ENCODE measurements at regions not wholly inside any gene's neighbourhood (a gene's known extent, or its start where the extent isn't known, plus 50 kb on each side); places are given as distances from the start of the nearest gene placed in this dataset.

DNA sequence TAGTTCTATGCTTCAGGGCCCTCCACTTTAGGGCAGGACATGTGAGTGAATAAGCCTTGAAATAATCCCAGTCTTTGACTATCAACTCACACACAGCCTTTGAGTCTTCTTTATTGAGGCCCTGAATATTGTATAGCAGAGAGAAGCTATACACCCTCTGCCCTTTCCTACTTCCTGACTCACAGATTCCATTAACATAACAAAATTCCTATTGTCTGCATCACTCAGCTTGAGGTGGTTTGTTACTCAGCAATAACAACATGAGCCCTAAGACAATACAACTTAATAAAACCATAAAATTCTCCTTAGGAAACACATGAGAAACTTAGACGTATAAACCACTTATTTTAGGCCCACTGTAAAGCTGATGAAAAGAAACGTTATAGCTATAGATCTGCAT is 680.3 kb upstream of the DIAPH2 start:
- TF ChIP-seq RAD21 (IDR thresholded peaks at IDR 0.05; ENCODE audit: low read depth) (no peak), CREB1 (IDR thresholded peaks at IDR 0.05; ENCODE audit: low read depth) (no peak), EP300 (IDR thresholded peaks at IDR 0.05; ENCODE audit: borderline replicate concordance) (no peak), TEAD4 (IDR thresholded peaks at IDR 0.05) (no peak), TAF1 (IDR thresholded peaks at IDR 0.05; ENCODE audit: low read depth) (no peak), YY1 (IDR thresholded peaks at IDR 0.05; ENCODE audit: low read depth) (no peak), CEBPB (IDR thresholded peaks at IDR 0.05) (no peak), TCF12 (IDR thresholded peaks at IDR 0.05; ENCODE audit: low read depth) (no peak), ZBTB7A (IDR thresholded peaks at IDR 0.05; ENCODE audit: low read depth) (no peak), EGR1 (IDR thresholded peaks at IDR 0.05) (no peak), NFIC (IDR thresholded peaks at IDR 0.05) (no peak), FOXM1 (IDR thresholded peaks at IDR 0.05; ENCODE audit: borderline replicate concordance, low read depth) (no peak)
- TF ChIP-seq, protein P1, sequence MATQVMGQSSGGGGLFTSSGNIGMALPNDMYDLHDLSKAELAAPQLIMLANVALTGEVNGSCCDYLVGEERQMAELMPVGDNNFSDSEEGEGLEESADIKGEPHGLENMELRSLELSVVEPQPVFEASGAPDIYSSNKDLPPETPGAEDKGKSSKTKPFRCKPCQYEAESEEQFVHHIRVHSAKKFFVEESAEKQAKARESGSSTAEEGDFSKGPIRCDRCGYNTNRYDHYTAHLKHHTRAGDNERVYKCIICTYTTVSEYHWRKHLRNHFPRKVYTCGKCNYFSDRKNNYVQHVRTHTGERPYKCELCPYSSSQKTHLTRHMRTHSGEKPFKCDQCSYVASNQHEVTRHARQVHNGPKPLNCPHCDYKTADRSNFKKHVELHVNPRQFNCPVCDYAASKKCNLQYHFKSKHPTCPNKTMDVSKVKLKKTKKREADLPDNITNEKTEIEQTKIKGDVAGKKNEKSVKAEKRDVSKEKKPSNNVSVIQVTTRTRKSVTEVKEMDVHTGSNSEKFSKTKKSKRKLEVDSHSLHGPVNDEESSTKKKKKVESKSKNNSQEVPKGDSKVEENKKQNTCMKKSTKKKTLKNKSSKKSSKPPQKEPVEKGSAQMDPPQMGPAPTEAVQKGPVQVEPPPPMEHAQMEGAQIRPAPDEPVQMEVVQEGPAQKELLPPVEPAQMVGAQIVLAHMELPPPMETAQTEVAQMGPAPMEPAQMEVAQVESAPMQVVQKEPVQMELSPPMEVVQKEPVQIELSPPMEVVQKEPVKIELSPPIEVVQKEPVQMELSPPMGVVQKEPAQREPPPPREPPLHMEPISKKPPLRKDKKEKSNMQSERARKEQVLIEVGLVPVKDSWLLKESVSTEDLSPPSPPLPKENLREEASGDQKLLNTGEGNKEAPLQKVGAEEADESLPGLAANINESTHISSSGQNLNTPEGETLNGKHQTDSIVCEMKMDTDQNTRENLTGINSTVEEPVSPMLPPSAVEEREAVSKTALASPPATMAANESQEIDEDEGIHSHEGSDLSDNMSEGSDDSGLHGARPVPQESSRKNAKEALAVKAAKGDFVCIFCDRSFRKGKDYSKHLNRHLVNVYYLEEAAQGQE (IDR thresholded peaks at IDR 0.05; ENCODE audit: low read depth) = no peak
- TF ChIP-seq, protein P2, sequence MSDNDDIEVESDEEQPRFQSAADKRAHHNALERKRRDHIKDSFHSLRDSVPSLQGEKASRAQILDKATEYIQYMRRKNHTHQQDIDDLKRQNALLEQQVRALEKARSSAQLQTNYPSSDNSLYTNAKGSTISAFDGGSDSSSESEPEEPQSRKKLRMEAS (IDR thresholded peaks at IDR 0.05) = no peak
- TF ChIP-seq, protein P3, sequence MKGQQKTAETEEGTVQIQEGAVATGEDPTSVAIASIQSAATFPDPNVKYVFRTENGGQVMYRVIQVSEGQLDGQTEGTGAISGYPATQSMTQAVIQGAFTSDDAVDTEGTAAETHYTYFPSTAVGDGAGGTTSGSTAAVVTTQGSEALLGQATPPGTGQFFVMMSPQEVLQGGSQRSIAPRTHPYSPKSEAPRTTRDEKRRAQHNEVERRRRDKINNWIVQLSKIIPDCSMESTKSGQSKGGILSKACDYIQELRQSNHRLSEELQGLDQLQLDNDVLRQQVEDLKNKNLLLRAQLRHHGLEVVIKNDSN (IDR thresholded peaks at IDR 0.05) = no peak

DNA sequence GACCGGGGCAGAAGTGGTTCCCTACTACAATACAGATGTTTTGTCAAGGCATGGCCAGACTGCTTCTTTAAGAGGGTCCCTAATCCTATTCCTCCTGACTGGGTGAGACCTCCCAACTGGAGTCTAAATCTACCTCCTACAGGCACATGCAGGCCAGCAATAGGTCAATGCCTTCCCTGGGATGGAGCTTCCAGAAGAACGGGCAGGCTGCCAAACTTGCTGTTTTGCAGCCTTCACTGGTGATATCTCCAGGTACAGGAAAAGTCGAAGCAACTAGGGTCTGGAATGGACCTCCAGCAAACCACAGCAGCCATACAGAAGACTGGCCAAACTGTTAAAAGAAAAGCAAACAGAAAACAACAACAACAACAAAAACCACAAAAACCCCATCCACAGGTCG is 678.4 kb upstream of the DIAPH2 start:
- TF ChIP-seq, protein P2 (IDR thresholded peaks at IDR 0.05) = no peak
- TF ChIP-seq CREB1 (IDR thresholded peaks at IDR 0.05; ENCODE audit: low read depth) = no peak
- no peak for TF ChIP-seq CEBPB (IDR thresholded peaks at IDR 0.05)
- no peak for TF ChIP-seq TAF1 (IDR thresholded peaks at IDR 0.05; ENCODE audit: low read depth)
- no peak for TF ChIP-seq ZBTB7A (IDR thresholded peaks at IDR 0.05; ENCODE audit: low read depth)
- no peak for TF ChIP-seq EP300 (IDR thresholded peaks at IDR 0.05; ENCODE audit: borderline replicate concordance)

DNA sequence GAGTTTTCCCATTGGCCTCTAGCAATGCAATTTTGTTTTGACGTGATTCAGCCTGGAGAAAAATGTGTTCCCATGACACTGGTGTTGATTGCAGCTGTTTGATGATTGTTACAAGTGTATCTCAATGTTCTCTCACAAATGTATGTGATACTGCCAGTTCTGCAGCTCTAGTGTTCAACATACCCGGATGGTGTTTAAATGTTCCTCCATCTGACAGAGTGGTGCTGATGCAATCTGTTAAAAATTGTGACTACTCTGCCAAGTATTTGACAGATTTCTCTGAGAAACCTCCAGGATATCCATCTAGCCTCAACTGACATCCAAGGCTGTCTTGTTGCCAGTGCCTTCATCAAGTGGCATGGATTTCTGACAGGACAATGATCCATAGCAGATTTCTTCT is 657.2 kb upstream of the DIAPH2 start:
- TF ChIP-seq, protein P3 (IDR thresholded peaks at IDR 0.05) = no peak
- TF ChIP-seq YY1 (IDR thresholded peaks at IDR 0.05; ENCODE audit: low read depth) (no peak), CEBPB (IDR thresholded peaks at IDR 0.05) (no peak), NFIC (IDR thresholded peaks at IDR 0.05) (no peak), ZBTB7A (IDR thresholded peaks at IDR 0.05; ENCODE audit: low read depth) (no peak), TEAD4 (IDR thresholded peaks at IDR 0.05) (no peak), TAF1 (IDR thresholded peaks at IDR 0.05; ENCODE audit: low read depth) (no peak), EP300 (IDR thresholded peaks at IDR 0.05; ENCODE audit: borderline replicate concordance) (no peak), RAD21 (IDR thresholded peaks at IDR 0.05; ENCODE audit: low read depth) (no peak), EGR1 (IDR thresholded peaks at IDR 0.05) (no peak), FOXM1 (IDR thresholded peaks at IDR 0.05; ENCODE audit: borderline replicate concordance, low read depth) (no peak), CREB1 (IDR thresholded peaks at IDR 0.05; ENCODE audit: low read depth) (no peak), TCF12 (IDR thresholded peaks at IDR 0.05; ENCODE audit: low read depth) (no peak)
- TF ChIP-seq, protein P2 (IDR thresholded peaks at IDR 0.05) = no peak
- TF ChIP-seq, protein P1 (IDR thresholded peaks at IDR 0.05; ENCODE audit: low read depth) = no peak

DNA sequence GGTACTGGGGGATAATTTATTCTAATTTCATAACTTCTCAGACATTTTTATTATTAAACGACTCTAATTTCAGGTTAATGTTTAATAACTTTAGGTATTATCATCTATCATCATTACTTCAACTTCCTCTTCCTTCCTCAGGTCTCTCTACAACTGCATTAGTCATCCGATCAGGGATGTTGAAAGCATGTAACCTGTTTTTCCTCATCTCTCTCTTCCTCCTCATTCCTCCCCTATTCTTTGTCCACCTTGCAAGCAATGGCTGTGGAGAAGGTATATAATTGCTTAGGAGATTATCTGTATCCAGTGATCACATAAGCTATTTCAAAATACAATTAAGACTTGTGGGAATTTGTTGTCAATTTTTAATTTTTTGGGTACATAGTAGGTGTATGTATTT is 632.6 kb upstream of the DIAPH2 start:
- TF ChIP-seq TEAD4 (IDR thresholded peaks at IDR 0.05) (no peak), NFIC (IDR thresholded peaks at IDR 0.05) (no peak), CEBPB (IDR thresholded peaks at IDR 0.05) (no peak), EGR1 (IDR thresholded peaks at IDR 0.05) (no peak), TCF12 (IDR thresholded peaks at IDR 0.05; ENCODE audit: low read depth) (no peak), TAF1 (IDR thresholded peaks at IDR 0.05; ENCODE audit: low read depth) (no peak), RAD21 (IDR thresholded peaks at IDR 0.05; ENCODE audit: low read depth) (no peak), CREB1 (IDR thresholded peaks at IDR 0.05; ENCODE audit: low read depth) (no peak), FOXM1 (IDR thresholded peaks at IDR 0.05; ENCODE audit: borderline replicate concordance, low read depth) (no peak), YY1 (IDR thresholded peaks at IDR 0.05; ENCODE audit: low read depth) (no peak), EP300 (IDR thresholded peaks at IDR 0.05; ENCODE audit: borderline replicate concordance) (no peak)
- TF ChIP-seq, protein P3 (IDR thresholded peaks at IDR 0.05) = no peak
- TF ChIP-seq, protein P1 (IDR thresholded peaks at IDR 0.05; ENCODE audit: low read depth) = no peak
- TF ChIP-seq, protein P2 (IDR thresholded peaks at IDR 0.05) = no peak

All from Ishikawa (cell line).